ENCODE measurements at regions not wholly inside any gene's neighbourhood (a gene's known extent, or its start where the extent isn't known, plus 50 kb on each side); places are given as distances from the start of the nearest gene placed in this dataset.

GRCh38 chr22:48253136-48253535 lies 1490.7 kb downstream of the TBC1D22A start:
- peaks cover 8% of the 10 kb centered on the region for H3K27me3 ChIP-seq (ENCODE audit: insufficient read depth, poor library complexity, severe bottlenecking)
- no peak for DNase-seq (ENCODE audit: low spot score)
- no peak for TF ChIP-seq CTCF (IDR thresholded peaks at IDR 0.05; ENCODE audit: poor library complexity, severe bottlenecking)
- H3K9me3 ChIP-seq (ENCODE audit: severe bottlenecking), result no peaks in the 10 kb centered on the region
- H3K27ac ChIP-seq (ENCODE audit: poor library complexity, severe bottlenecking), result no peak overlapping the region
- ATAC-seq (ENCODE audit: low read depth), result no peak
- no peak overlapping the region for H3K4me3 ChIP-seq (ENCODE audit: severe bottlenecking)
- no peaks in the 10 kb centered on the region for H3K36me3 ChIP-seq (ENCODE audit: low read depth)
- H3K4me1 ChIP-seq (ENCODE audit: insufficient read depth, poor library complexity, severe bottlenecking), result no peaks in the 10 kb centered on the region

GRCh38 chr22:48251629-48252028 lies 1489.2 kb downstream of the TBC1D22A start:
- no peak overlapping the region for H3K4me3 ChIP-seq (ENCODE audit: severe bottlenecking)
- no peak for TF ChIP-seq CTCF (IDR thresholded peaks at IDR 0.05; ENCODE audit: poor library complexity, severe bottlenecking)
- H3K27ac ChIP-seq (ENCODE audit: poor library complexity, severe bottlenecking), result no peak overlapping the region
- ATAC-seq (ENCODE audit: low read depth) (no peak), DNase-seq (ENCODE audit: low spot score) (no peak)
- H3K4me1 ChIP-seq (ENCODE audit: insufficient read depth, poor library complexity, severe bottlenecking), result no peaks in the 10 kb centered on the region
- H3K9me3 ChIP-seq (ENCODE audit: severe bottlenecking), result no peaks in the 10 kb centered on the region
- H3K27me3 ChIP-seq (ENCODE audit: insufficient read depth, poor library complexity, severe bottlenecking), result peaks cover 13% of the 10 kb centered on the region
- no peaks in the 10 kb centered on the region for H3K36me3 ChIP-seq (ENCODE audit: low read depth)

- no peaks in the 10 kb centered on the region for H3K9me3 ChIP-seq (ENCODE audit: severe bottlenecking)
- H3K4me3 ChIP-seq (ENCODE audit: severe bottlenecking), result no peak overlapping the region
- no peak overlapping the region for H3K27ac ChIP-seq (ENCODE audit: poor library complexity, severe bottlenecking)
- no peak for TF ChIP-seq CTCF (IDR thresholded peaks at IDR 0.05; ENCODE audit: poor library complexity, severe bottlenecking)
- DNase-seq (ENCODE audit: low spot score) (no peak), ATAC-seq (ENCODE audit: low read depth) (no peak)
- peaks cover 13% of the 10 kb centered on the region for H3K27me3 ChIP-seq (ENCODE audit: insufficient read depth, poor library complexity, severe bottlenecking)
- H3K4me1 ChIP-seq (ENCODE audit: insufficient read depth, poor library complexity, severe bottlenecking), result no peaks in the 10 kb centered on the region
- H3K36me3 ChIP-seq (ENCODE audit: low read depth), result no peaks in the 10 kb centered on the region
These were observed 1488.6 kb downstream of the TBC1D22A start for GRCh38 chr22:48250937-48251530.

- Histone ChIP-seq H3K9me3 (ENCODE audit: severe bottlenecking) (no peaks in the 10 kb centered on the region), H3K36me3 (ENCODE audit: low read depth) (no peaks in the 10 kb centered on the region), H3K4me3 (ENCODE audit: severe bottlenecking) (no peak overlapping the region), H3K27ac (ENCODE audit: poor library complexity, severe bottlenecking) (no peak overlapping the region), H3K4me1 (ENCODE audit: insufficient read depth, poor library complexity, severe bottlenecking) (no peaks in the 10 kb centered on the region), H3K27me3 (ENCODE audit: insufficient read depth, poor library complexity, severe bottlenecking) (peaks cover 13% of the 10 kb centered on the region)
- DNase-seq (ENCODE audit: low spot score), result no peak
- no peak for ATAC-seq (ENCODE audit: low read depth)
- TF ChIP-seq CTCF (IDR thresholded peaks at IDR 0.05; ENCODE audit: poor library complexity, severe bottlenecking), result no peak
These were observed 1487.9 kb downstream of the TBC1D22A start for GRCh38 chr22:48250286-48250895.

- no peaks in the 10 kb centered on the region for H3K9me3 ChIP-seq (ENCODE audit: severe bottlenecking)
- peaks cover 16% of the 10 kb centered on the region for H3K27me3 ChIP-seq (ENCODE audit: insufficient read depth, poor library complexity, severe bottlenecking)
- DNase-seq (ENCODE audit: low spot score) (no peak), ATAC-seq (ENCODE audit: low read depth) (no peak)
- no peaks in the 10 kb centered on the region for H3K4me1 ChIP-seq (ENCODE audit: insufficient read depth, poor library complexity, severe bottlenecking)
- H3K4me3 ChIP-seq (ENCODE audit: severe bottlenecking), result no peak overlapping the region
- no peaks in the 10 kb centered on the region for H3K36me3 ChIP-seq (ENCODE audit: low read depth)
- H3K27ac ChIP-seq (ENCODE audit: poor library complexity, severe bottlenecking), result no peak overlapping the region
- no peak for TF ChIP-seq CTCF (IDR thresholded peaks at IDR 0.05; ENCODE audit: poor library complexity, severe bottlenecking)
These were observed 1487.3 kb downstream of the TBC1D22A start for GRCh38 chr22:48249713-48250268.
